H1 (cell line): ENCODE measurements at regions not wholly inside any gene's neighbourhood (a gene's known extent, or its start where the extent isn't known, plus 50 kb on each side); places are given as distances from the start of the nearest gene placed in this dataset.

ENCODE experiments used
- FOSL1 ChIP-seq: IDR thresholded peaks from 2 replicates; pipeline ENCODE4 v1.6.1; 2011; ENCODE audit warnings: mild to moderate bottlenecking, low read depth, low read length, moderate library complexity; ENCODE audit not compliant: insufficient read depth
- NRF1 ChIP-seq: IDR thresholded peaks from 2 replicates; pipeline ENCODE4 v1.6.1; 2011; ENCODE audit warnings: mild to moderate bottlenecking, low read depth, low read length, improper control_type of control experiment
- SRF ChIP-seq: IDR thresholded peaks from 2 replicates; pipeline ENCODE4 v1.6.1; 2011; ENCODE audit warnings: mild to moderate bottlenecking, low read depth, low read length, moderate library complexity

DNA sequence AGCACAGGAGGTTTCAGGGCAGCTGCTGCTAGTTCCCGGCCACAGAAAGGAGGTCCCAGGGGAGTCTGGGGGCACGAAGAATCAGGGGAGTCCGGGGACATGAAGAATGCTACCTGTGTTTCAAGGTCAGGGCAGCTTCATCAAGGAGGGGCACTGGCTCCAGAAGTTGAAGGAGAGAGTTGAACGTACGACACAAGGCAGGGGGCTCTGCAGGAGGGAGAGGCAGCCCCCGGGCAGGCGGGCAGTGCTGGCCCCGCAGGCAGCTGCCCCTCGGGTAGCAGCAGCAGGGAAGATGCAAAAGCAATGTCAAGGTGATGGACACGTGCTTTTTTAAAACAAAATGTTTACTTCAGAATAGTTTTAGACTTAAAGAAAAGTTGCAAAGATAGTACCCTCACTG lies 134.7 kb upstream of the RNF32 start (continued):
- TF ChIP-seq FOSL1 (no peak), NRF1 (no peak), SRF (no peak)
